ENCODE measurements at regions not wholly inside any gene's neighbourhood (a gene's known extent, or its start where the extent isn't known, plus 50 kb on each side); places are given as distances from the start of the nearest gene placed in this dataset.

DNA sequence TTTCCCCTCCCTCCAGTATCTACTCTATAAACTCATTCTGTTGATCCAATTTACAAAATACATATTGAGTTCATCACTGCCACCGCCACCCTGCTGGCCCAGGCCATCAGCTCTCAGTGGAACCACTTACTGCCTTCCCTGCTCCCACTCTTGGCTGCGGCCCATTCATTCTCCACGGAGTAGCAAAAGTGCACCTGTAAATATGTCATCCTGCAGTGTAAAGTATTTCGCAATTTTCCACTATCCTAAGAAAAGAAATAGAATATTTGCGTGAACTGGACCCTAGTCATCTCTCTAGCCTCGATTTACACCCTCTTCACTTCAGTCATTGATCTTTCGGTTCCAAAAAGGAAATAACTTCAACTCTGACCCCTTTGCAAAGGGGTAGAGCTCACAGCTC lies 258.3 kb upstream of the TFAP2D start:
- Histone ChIP-seq H3K4me1 (ENCODE audit: control insufficient read depth, extremely low read depth, insufficient read depth, low read length) (no peaks in the 10 kb centered on the region), H3K9me1 (ENCODE audit: control insufficient read depth, extremely low read depth, insufficient read depth, low read length) (no peaks in the 10 kb centered on the region), H3K9ac (ENCODE audit: control insufficient read depth, extremely low read depth, insufficient read depth, low read length) (no peak overlapping the region), H3K27me3 (ENCODE audit: control insufficient read depth, extremely low read depth, insufficient read depth, low read length) (no peaks in the 10 kb centered on the region), H4K20me1 (ENCODE audit: control insufficient read depth, extremely low read depth, insufficient read depth, low read length) (no peaks in the 10 kb centered on the region), H3K27ac (ENCODE audit: control insufficient read depth, insufficient read depth, low read length) (no peak overlapping the region), H3K36me3 (ENCODE audit: control insufficient read depth in 2 of 2, extremely low read depth in 1 of 2, insufficient read depth in 2 of 2, low read length in 2 of 2) (no peaks in the 10 kb centered on the region), H2AFZ (ENCODE audit: control insufficient read depth, low read length) (no peak overlapping the region), H3K9me3 (ENCODE audit: control insufficient read depth, low read depth, low read length) (no peaks in the 10 kb centered on the region), H3K4me3 (ENCODE audit: control insufficient read depth in 2 of 3, extremely low read depth in 1 of 3, insufficient read depth in 2 of 3, low read depth in 1 of 3, low read length in 3 of 3) (no peak overlapping the region), H3K4me2 (ENCODE audit: control insufficient read depth, extremely low read depth, insufficient read depth, low read depth, low read length) (no peak overlapping the region), H3K79me2 (ENCODE audit: control insufficient read depth, insufficient read depth, low read length) (no peaks in the 10 kb centered on the region)
- FAIRE-seq (no peak), DNase-seq (ENCODE audit: low read depth, low spot score) (no peak)
- dilution Hi-C loops (cut with MboI; ENCODE audit: extremely low pct_ligation_motif_present, low sequenced_read_pairs): no loop called here
- no peak for TF ChIP-seq EZH2 (IDR thresholded peaks at IDR 0.05; ENCODE audit: low read length)
- TF ChIP-seq CTCF (optimal IDR thresholded peaks at IDR 0.05 in 1 of 3, IDR thresholded peaks at IDR 0.05 in 1 of 3, conservative IDR thresholded peaks at IDR 0.05 in 1 of 3; ENCODE audit: extremely low read depth in 1 of 3, insufficient read depth in 2 of 3, low read length in 3 of 3): no peak

- Histone ChIP-seq H3K9ac (ENCODE audit: control insufficient read depth, extremely low read depth, insufficient read depth, low read length) (no peak overlapping the region), H3K79me2 (ENCODE audit: control insufficient read depth, insufficient read depth, low read length) (no peaks in the 10 kb centered on the region), H3K36me3 (ENCODE audit: control insufficient read depth in 2 of 2, extremely low read depth in 1 of 2, insufficient read depth in 2 of 2, low read length in 2 of 2) (no peaks in the 10 kb centered on the region), H2AFZ (ENCODE audit: control insufficient read depth, low read length) (no peak overlapping the region), H3K27ac (ENCODE audit: control insufficient read depth, insufficient read depth, low read length) (no peak overlapping the region), H3K4me2 (ENCODE audit: control insufficient read depth, extremely low read depth, insufficient read depth, low read depth, low read length) (no peak overlapping the region), H3K27me3 (ENCODE audit: control insufficient read depth, extremely low read depth, insufficient read depth, low read length) (no peaks in the 10 kb centered on the region), H3K9me1 (ENCODE audit: control insufficient read depth, extremely low read depth, insufficient read depth, low read length) (no peaks in the 10 kb centered on the region), H4K20me1 (ENCODE audit: control insufficient read depth, extremely low read depth, insufficient read depth, low read length) (no peaks in the 10 kb centered on the region), H3K9me3 (ENCODE audit: control insufficient read depth, low read depth, low read length) (no peaks in the 10 kb centered on the region), H3K4me1 (ENCODE audit: control insufficient read depth, extremely low read depth, insufficient read depth, low read length) (no peaks in the 10 kb centered on the region), H3K4me3 (ENCODE audit: control insufficient read depth in 2 of 3, extremely low read depth in 1 of 3, insufficient read depth in 2 of 3, low read depth in 1 of 3, low read length in 3 of 3) (no peak overlapping the region)
- DNase-seq (ENCODE audit: low read depth, low spot score) (no peak), FAIRE-seq (no peak)
- dilution Hi-C loops (cut with MboI; ENCODE audit: extremely low pct_ligation_motif_present, low sequenced_read_pairs): no loop called here
- TF ChIP-seq CTCF (optimal IDR thresholded peaks at IDR 0.05 in 1 of 3, IDR thresholded peaks at IDR 0.05 in 1 of 3, conservative IDR thresholded peaks at IDR 0.05 in 1 of 3; ENCODE audit: extremely low read depth in 1 of 3, insufficient read depth in 2 of 3, low read length in 3 of 3): no peak
- no peak for TF ChIP-seq EZH2 (IDR thresholded peaks at IDR 0.05; ENCODE audit: low read length)
These were observed 256.0 kb upstream of the TFAP2D start for GRCh38 chr6:50457351-50457750.

Data from keratinocyte (primary cell).